Activated CD8-positive, alpha-beta memory T cell treated with anti-CD3 and anti-CD28 coated beads, Interleukin-2, amount 10 ng/mL, durations not matched to agents 7 days and 5 days (primary cell): ENCODE measurements at regions not wholly inside any gene's neighbourhood (a gene's known extent, or its start where the extent isn't known, plus 50 kb on each side); places are given as distances from the start of the nearest gene placed in this dataset.
"Not testable (repeated sequence)": the region's sequence is repeated elsewhere in the genome, so short reads cannot be mapped to it uniquely, and the experiment has no call there.

ENCODE experiments used
- ATAC-seq: fragments of 150-1000 bp; cut with Tn5 transposase; one replicate; pipeline ENCODE4 v1.10.0; 2021; ENCODE audit warnings: moderate library complexity
- CTCF ChIA-PET: fragments of 350-600 bp; sonication (Branson Sonifier 250); formaldehyde crosslinking; loops from one replicate; lab custom pipeline; 2021; ENCODE audit warnings: antibody characterized with exemption; lab: Charles Lee
- DNase-seq: peaks from one replicate; pipeline ENCODE4 v3.0.0-alpha.2; 2020
- H3K27ac Mint-ChIP-seq: one replicate; pipeline ENCODE4 v1.8.0; 2021; ENCODE audit warnings: mild to moderate bottlenecking, mixed read lengths
- H3K27me3 Mint-ChIP-seq: one replicate; pipeline ENCODE4 v1.8.0; 2021; ENCODE audit warnings: mixed read lengths
- H3K36me3 Mint-ChIP-seq: one replicate; pipeline ENCODE4 v1.8.0; 2021; ENCODE audit warnings: mild to moderate bottlenecking, mixed read lengths
- H3K4me1 Mint-ChIP-seq: one replicate; pipeline ENCODE4 v1.8.0; 2021; ENCODE audit warnings: mixed read lengths
- H3K4me3 Mint-ChIP-seq: one replicate; pipeline ENCODE4 v1.8.0; 2021; ENCODE audit warnings: mild to moderate bottlenecking, moderate library complexity, mixed read lengths
- H3K9me3 Mint-ChIP-seq: one replicate; pipeline ENCODE4 v1.8.0; 2022; ENCODE audit warnings: low read depth, mixed read lengths

- H3K4me3 Mint-ChIP-seq: no peak overlapping the region
- H3K27ac Mint-ChIP-seq: no peak overlapping the region
- no peak for DNase-seq
- H3K27me3 Mint-ChIP-seq: no peaks in the 10 kb centered on the region
- CTCF ChIA-PET: no interaction called here
- H3K36me3 Mint-ChIP-seq: no peaks in the 10 kb centered on the region
- ATAC-seq: no peak
- no peaks in the 10 kb centered on the region for H3K4me1 Mint-ChIP-seq
- peaks cover 8% of the 10 kb centered on the region for H3K9me3 Mint-ChIP-seq
Measured at GRCh38 chr18:34506198-34506597, 203.9 kb upstream of the DTNA start.

GRCh38 chr18:34509163-34509562 lies 200.9 kb upstream of the DTNA start:
- ATAC-seq (no peak), DNase-seq (no peak)
- CTCF ChIA-PET: no interaction called here
- Mint-ChIP-seq H3K27me3 (no peaks in the 10 kb centered on the region), H3K4me3 (no peak overlapping the region), H3K27ac (no peak overlapping the region), H3K36me3 (no peaks in the 10 kb centered on the region), H3K9me3 (peaks cover 4% of the 10 kb centered on the region), H3K4me1 (no peaks in the 10 kb centered on the region)

DNA sequence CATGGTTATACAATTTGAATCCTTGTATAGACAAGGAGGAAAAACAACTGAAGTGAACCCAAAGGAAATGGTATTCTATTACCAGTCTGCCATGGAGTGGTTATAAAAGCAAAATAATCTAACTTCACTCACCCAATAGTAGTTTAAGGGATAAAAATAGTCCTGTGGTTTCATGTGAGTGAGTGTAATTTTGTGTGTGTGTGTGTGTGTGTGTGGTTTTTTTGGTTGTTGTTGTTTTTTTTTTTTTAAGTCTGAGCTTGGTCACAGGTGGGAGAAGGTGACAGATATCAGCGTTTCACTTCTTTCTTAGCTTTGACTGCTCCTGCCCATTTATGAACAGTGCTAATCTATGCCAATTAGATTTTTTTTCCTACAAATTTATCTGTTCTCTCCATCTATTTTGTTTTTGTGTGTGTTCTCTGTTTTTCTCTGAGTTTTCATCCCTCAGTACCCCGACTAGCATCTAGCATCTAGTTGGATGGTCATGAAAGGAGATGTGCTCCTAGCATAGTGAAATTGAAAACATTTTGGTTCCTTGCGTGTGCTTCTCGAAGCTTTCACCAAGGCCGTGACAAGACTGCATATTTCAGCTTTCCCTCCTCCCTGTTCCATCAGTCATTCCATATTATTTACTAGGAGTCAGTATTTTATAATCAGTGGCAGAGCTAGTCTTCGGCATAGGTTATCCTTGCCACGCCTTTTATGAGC lies 200.1 kb upstream of the DTNA start:
- Mint-ChIP-seq H3K36me3 (no peaks in the 10 kb centered on the region), H3K9me3 (peaks cover 2% of the 10 kb centered on the region), H3K4me3 (no peak overlapping the region), H3K27me3 (no peaks in the 10 kb centered on the region), H3K4me1 (no peaks in the 10 kb centered on the region), H3K27ac (no peak overlapping the region)
- CTCF ChIA-PET: no interaction called here
- no peak for ATAC-seq
- DNase-seq: no peak

DNA sequence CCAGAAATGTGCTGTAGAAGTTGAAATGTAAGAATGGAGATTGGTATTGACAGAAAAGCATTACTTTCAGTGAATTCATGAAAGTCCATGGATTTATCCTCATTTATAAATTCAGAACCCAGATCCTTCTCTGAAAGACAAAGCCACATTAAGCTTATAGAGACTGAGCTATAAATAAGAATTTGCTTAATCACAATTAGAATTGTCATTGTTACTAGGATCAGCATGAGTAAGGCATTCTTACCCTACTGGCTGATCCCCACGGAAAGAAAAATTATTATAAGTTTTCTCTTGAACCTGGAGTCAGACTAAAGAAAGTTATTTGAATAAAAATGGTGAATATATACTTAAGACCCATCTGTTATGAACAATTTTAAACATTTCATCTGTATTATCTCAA lies 199.2 kb upstream of the DTNA start:
- Mint-ChIP-seq H3K4me1 (no peaks in the 10 kb centered on the region), H3K27me3 (no peaks in the 10 kb centered on the region), H3K4me3 (no peak overlapping the region), H3K9me3 (no peaks in the 10 kb centered on the region), H3K27ac (no peak overlapping the region), H3K36me3 (no peaks in the 10 kb centered on the region)
- CTCF ChIA-PET: no interaction called here
- DNase-seq (no peak), ATAC-seq (no peak)

GRCh38 chr18:34511435-34511834 lies 198.7 kb upstream of the DTNA start:
- no peak overlapping the region for H3K4me3 Mint-ChIP-seq
- CTCF ChIA-PET: no interaction called here
- no peaks in the 10 kb centered on the region for H3K36me3 Mint-ChIP-seq
- no peak overlapping the region for H3K27ac Mint-ChIP-seq
- ATAC-seq (no peak), DNase-seq (no peak)
- no peaks in the 10 kb centered on the region for H3K9me3 Mint-ChIP-seq
- no peaks in the 10 kb centered on the region for H3K4me1 Mint-ChIP-seq
- H3K27me3 Mint-ChIP-seq: no peaks in the 10 kb centered on the region

DNA sequence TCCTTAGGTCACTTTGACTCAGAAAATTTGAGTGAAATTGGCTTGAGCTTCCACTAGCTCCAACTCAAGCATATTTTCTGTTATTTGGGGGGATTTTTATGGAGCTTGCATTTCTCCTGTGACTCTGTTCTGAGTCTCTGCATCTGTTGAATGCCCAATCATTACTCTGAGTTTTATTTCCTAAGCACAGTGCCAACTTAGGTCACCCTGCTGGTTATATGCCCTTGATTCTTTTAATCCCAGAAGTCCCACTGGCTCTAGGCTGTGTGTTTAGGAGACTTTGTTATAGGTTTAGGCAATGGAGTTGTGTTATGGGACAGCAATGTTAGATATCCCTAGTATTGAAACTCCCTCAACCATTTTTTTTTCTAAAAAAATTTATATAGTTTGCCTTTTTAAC lies 198.2 kb upstream of the DTNA start:
- no peak for ATAC-seq
- Mint-ChIP-seq H3K27me3 (no peaks in the 10 kb centered on the region), H3K4me1 (no peaks in the 10 kb centered on the region), H3K27ac (no peak overlapping the region), H3K36me3 (no peaks in the 10 kb centered on the region), H3K4me3 (no peak overlapping the region), H3K9me3 (peaks cover 2% of the 10 kb centered on the region)
- CTCF ChIA-PET: no interaction called here
- DNase-seq: no peak

DNA sequence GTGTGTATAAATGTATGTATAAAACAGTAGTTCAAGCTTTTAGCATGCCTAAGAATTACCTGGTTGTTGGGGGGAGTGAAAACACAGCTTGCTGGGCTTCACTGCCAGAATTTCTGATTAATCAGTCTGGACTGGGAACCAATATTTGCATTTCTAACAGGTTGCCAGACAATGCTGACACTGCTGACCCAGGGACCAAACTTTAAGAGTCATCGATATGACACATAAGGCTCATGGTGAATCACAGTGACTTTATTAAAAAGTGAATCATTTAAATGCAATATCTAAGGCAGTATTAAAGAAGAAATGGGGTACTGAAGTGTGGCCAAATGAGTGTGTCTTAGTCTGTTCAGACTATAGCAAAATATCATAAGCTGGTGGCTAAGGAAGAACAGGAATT lies 195.9 kb upstream of the DTNA start:
- DNase-seq (no peak), ATAC-seq (no peak)
- H3K4me3 Mint-ChIP-seq: no peak overlapping the region
- H3K36me3 Mint-ChIP-seq: no peaks in the 10 kb centered on the region
- H3K4me1 Mint-ChIP-seq: no peaks in the 10 kb centered on the region
- CTCF ChIA-PET: no interaction called here
- H3K27me3 Mint-ChIP-seq: no peaks in the 10 kb centered on the region
- no peak overlapping the region for H3K27ac Mint-ChIP-seq
- H3K9me3 Mint-ChIP-seq: peaks cover 2% of the 10 kb centered on the region

DNA sequence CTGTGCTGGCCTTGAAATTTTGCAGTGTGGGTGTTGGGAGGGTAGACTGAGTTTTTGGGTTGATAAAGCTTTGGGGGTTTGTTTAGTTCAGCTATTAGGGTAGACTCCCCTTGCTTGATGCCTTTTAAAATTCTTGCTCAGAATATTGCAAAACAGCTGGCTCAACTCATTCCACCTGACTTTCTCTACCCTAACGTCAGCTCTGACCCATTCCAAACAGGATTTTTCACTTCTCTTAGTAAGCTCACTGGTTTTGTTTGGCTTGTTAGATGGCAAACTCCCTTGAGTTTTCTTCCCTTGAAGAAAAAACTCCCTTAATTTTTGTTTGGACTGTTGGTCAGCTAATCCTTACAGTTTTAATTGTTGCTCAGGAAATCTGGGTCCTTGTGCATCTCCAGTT lies 195.1 kb upstream of the DTNA start:
- CTCF ChIA-PET: interaction anchor here (0.7 kb wide), 1 partner anchor 16 kb away, joined by 3 read pairs; no protein-coding TSS in a partner anchor
- no peak for DNase-seq
- H3K4me1 Mint-ChIP-seq: no peaks in the 10 kb centered on the region
- no peak overlapping the region for H3K27ac Mint-ChIP-seq
- no peak overlapping the region for H3K4me3 Mint-ChIP-seq
- no peaks in the 10 kb centered on the region for H3K27me3 Mint-ChIP-seq
- ATAC-seq: no peak
- peaks cover 2% of the 10 kb centered on the region for H3K9me3 Mint-ChIP-seq
- no peaks in the 10 kb centered on the region for H3K36me3 Mint-ChIP-seq

- ATAC-seq, CTCF ChIA-PET, H3K36me3 Mint-ChIP-seq, H3K27me3 Mint-ChIP-seq, DNase-seq, H3K4me3 Mint-ChIP-seq, H3K27ac Mint-ChIP-seq, H3K4me1 Mint-ChIP-seq, H3K9me3 Mint-ChIP-seq: not testable (repeated sequence)
Measured at GRCh38 chr18:34516355-34516754, 193.7 kb upstream of the DTNA start.

DNA sequence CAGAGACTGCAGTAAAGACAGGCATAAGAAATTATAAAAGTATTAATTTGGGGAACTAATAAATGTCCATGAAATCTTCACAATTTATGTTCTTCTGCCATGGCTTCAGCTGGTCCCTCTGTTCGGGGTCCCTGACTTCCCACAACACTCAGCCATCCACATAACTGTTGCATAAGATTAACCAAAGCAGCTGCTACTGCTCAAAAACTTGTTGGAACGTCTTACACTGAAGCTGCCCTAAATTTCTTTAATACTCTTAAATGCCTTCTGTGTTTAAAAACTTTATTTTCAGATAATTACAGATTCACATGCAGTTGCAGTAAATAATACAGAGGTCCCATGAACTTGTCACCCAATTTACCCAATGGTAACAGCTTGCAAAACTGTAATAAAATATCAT lies 193.1 kb upstream of the DTNA start:
- H3K4me3 Mint-ChIP-seq, CTCF ChIA-PET, ATAC-seq, H3K4me1 Mint-ChIP-seq, H3K36me3 Mint-ChIP-seq, H3K27me3 Mint-ChIP-seq, H3K27ac Mint-ChIP-seq, DNase-seq, H3K9me3 Mint-ChIP-seq: not testable (repeated sequence)

GRCh38 chr18:34521040-34521439 lies 189.1 kb upstream of the DTNA start:
- no peaks in the 10 kb centered on the region for H3K36me3 Mint-ChIP-seq
- ATAC-seq: no peak
- DNase-seq: no peak
- H3K4me1 Mint-ChIP-seq: no peaks in the 10 kb centered on the region
- H3K27me3 Mint-ChIP-seq: no peaks in the 10 kb centered on the region
- CTCF ChIA-PET: no interaction called here
- no peak overlapping the region for H3K27ac Mint-ChIP-seq
- H3K9me3 Mint-ChIP-seq: peaks cover 6% of the 10 kb centered on the region
- H3K4me3 Mint-ChIP-seq: no peak overlapping the region

- Mint-ChIP-seq H3K27me3 (no peaks in the 10 kb centered on the region), H3K27ac (no peak overlapping the region), H3K4me3 (no peak overlapping the region), H3K4me1 (no peaks in the 10 kb centered on the region), H3K36me3 (no peaks in the 10 kb centered on the region), H3K9me3 (peaks cover 4% of the 10 kb centered on the region)
- CTCF ChIA-PET: no interaction called here
- DNase-seq: no peak
- no peak for ATAC-seq
Measured at GRCh38 chr18:34522603-34523002, 187.5 kb upstream of the DTNA start.

DNA sequence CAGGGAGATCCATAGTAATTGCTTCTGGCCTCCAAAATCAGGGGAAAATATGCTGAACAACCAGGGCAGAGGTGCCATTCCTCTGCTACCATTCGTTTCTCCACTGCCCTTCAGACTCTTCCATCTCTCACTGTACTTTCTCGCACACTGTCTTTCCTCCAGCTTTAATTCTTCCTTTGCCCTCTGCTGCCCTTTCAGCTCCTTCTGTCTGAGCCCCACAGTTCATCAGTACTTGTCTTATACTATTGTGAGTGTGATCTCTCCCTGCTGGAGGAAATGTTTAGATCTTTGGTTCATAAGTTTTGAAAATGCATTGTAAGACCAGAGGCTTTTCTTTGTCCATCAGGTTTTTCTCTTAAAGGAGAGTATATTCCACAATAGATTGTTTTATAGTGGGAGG lies 184.9 kb upstream of the DTNA start:
- Mint-ChIP-seq H3K4me1 (no peaks in the 10 kb centered on the region), H3K27ac (no peak overlapping the region), H3K36me3 (no peaks in the 10 kb centered on the region), H3K4me3 (no peak overlapping the region), H3K9me3 (peaks cover 4% of the 10 kb centered on the region), H3K27me3 (no peaks in the 10 kb centered on the region)
- CTCF ChIA-PET: no interaction called here
- DNase-seq (no peak), ATAC-seq (no peak)

DNA sequence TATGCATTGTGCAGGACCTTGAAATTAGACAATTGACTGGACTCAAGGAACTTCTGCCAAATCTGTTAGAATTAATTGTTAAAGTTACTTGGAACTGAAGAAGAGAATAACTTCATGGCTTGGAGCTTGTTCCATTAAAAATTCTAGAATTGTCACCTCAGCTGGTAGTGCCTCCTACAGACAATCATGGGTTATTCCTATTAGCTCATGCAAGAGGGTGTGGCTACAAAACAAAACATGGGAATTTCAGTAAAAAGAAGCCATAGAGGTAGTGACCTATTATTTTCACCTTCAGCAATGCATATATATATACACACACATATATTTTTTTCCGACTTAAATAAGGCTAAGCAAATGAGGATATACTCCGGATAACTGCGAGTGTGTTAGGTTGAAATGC lies 181.9 kb upstream of the DTNA start:
- no peak for DNase-seq
- CTCF ChIA-PET: no interaction called here
- peaks cover 3% of the 10 kb centered on the region for H3K9me3 Mint-ChIP-seq
- H3K27ac Mint-ChIP-seq: no peak overlapping the region
- H3K27me3 Mint-ChIP-seq: no peaks in the 10 kb centered on the region
- H3K4me1 Mint-ChIP-seq: no peaks in the 10 kb centered on the region
- no peak overlapping the region for H3K4me3 Mint-ChIP-seq
- ATAC-seq: no peak
- H3K36me3 Mint-ChIP-seq: no peaks in the 10 kb centered on the region
